ENCODE measurements at regions not wholly inside any gene's neighbourhood (a gene's known extent, or its start where the extent isn't known, plus 50 kb on each side); places are given as distances from the start of the nearest gene placed in this dataset.

GRCh38 chr17:79405823-79406222 is 205.0 kb downstream of the RBFOX3 start:
- no peaks in the 10 kb centered on the region for H4K20me1 ChIP-seq (ENCODE audit: low read depth, low read length)
- no peak overlapping the region for H2AFZ ChIP-seq (ENCODE audit: low read depth, low read length, severe bottlenecking)
- no peaks in the 10 kb centered on the region for H3K79me2 ChIP-seq (ENCODE audit: insufficient read depth, low read length)
- TF ChIP-seq EZH2phosphoT487 (conservative IDR thresholded peaks at IDR 0.05; ENCODE audit: low read length): no peak
- TF ChIP-seq CTCF (IDR thresholded peaks at IDR 0.05; ENCODE audit: insufficient read depth, low read length, poor library complexity, severe bottlenecking): no peak
- no peak overlapping the region for H3K4me2 ChIP-seq (ENCODE audit: low read depth, low read length, poor library complexity, severe bottlenecking)
- no peak overlapping the region for H3K4me3 ChIP-seq (ENCODE audit: insufficient read depth, low read length, poor library complexity, severe bottlenecking)
- H3F3A ChIP-seq (ENCODE audit: insufficient read depth): no peaks in the 10 kb centered on the region
- H3K27ac ChIP-seq (ENCODE audit: low read depth, low read length): no peak overlapping the region
- H3K27me3 ChIP-seq (ENCODE audit: low read length): no peaks in the 10 kb centered on the region
- no peaks in the 10 kb centered on the region for H3K9me3 ChIP-seq (ENCODE audit: insufficient read depth, low read length)
- no peaks in the 10 kb centered on the region for H3K9me2 ChIP-seq (replicated peaks; ENCODE audit: insufficient read depth, low read length)
- H3K36me3 ChIP-seq (ENCODE audit: low read length): no peaks in the 10 kb centered on the region
- H3K9ac ChIP-seq (ENCODE audit: low read length): no peak overlapping the region

GRCh38 chr17:79404136-79404911 is 206.5 kb downstream of the RBFOX3 start:
- H3K9me3 ChIP-seq (ENCODE audit: insufficient read depth, low read length): no peaks in the 10 kb centered on the region
- H3K4me2 ChIP-seq (ENCODE audit: low read depth, low read length, poor library complexity, severe bottlenecking): no peak overlapping the region
- H3K79me2 ChIP-seq (ENCODE audit: insufficient read depth, low read length): no peaks in the 10 kb centered on the region
- no peak overlapping the region for H3K9ac ChIP-seq (ENCODE audit: low read length)
- no peaks in the 10 kb centered on the region for H3F3A ChIP-seq (ENCODE audit: insufficient read depth)
- no peak overlapping the region for H3K4me3 ChIP-seq (ENCODE audit: insufficient read depth, low read length, poor library complexity, severe bottlenecking)
- H3K36me3 ChIP-seq (ENCODE audit: low read length): no peaks in the 10 kb centered on the region
- H3K27ac ChIP-seq (ENCODE audit: low read depth, low read length): no peak overlapping the region
- H3K27me3 ChIP-seq (ENCODE audit: low read length): no peaks in the 10 kb centered on the region
- no peak for TF ChIP-seq EZH2phosphoT487 (conservative IDR thresholded peaks at IDR 0.05; ENCODE audit: low read length)
- H4K20me1 ChIP-seq (ENCODE audit: low read depth, low read length): no peaks in the 10 kb centered on the region
- H2AFZ ChIP-seq (ENCODE audit: low read depth, low read length, severe bottlenecking): no peak overlapping the region
- no peaks in the 10 kb centered on the region for H3K9me2 ChIP-seq (replicated peaks; ENCODE audit: insufficient read depth, low read length)

GRCh38 chr17:79401704-79402674 is 208.9 kb downstream of the RBFOX3 start:
- H3K27ac ChIP-seq (ENCODE audit: low read depth, low read length): no peak overlapping the region
- H3K4me2 ChIP-seq (ENCODE audit: low read depth, low read length, poor library complexity, severe bottlenecking): no peak overlapping the region
- H3K27me3 ChIP-seq (ENCODE audit: low read length): no peaks in the 10 kb centered on the region
- no peaks in the 10 kb centered on the region for H4K20me1 ChIP-seq (ENCODE audit: low read depth, low read length)
- no peak for TF ChIP-seq EZH2phosphoT487 (conservative IDR thresholded peaks at IDR 0.05; ENCODE audit: low read length)
- no peak for TF ChIP-seq CTCF (IDR thresholded peaks at IDR 0.05; ENCODE audit: insufficient read depth, low read length, poor library complexity, severe bottlenecking)
- H3K79me2 ChIP-seq (ENCODE audit: insufficient read depth, low read length): no peaks in the 10 kb centered on the region
- H2AFZ ChIP-seq (ENCODE audit: low read depth, low read length, severe bottlenecking): no peak overlapping the region
- H3K9me3 ChIP-seq (ENCODE audit: insufficient read depth, low read length): no peaks in the 10 kb centered on the region
- no peaks in the 10 kb centered on the region for H3K9me2 ChIP-seq (replicated peaks; ENCODE audit: insufficient read depth, low read length)
- no peak overlapping the region for H3K4me3 ChIP-seq (ENCODE audit: insufficient read depth, low read length, poor library complexity, severe bottlenecking)
- H3K36me3 ChIP-seq (ENCODE audit: low read length): no peaks in the 10 kb centered on the region
- no peak overlapping the region for H3K9ac ChIP-seq (ENCODE audit: low read length)
- H3F3A ChIP-seq (ENCODE audit: insufficient read depth): no peaks in the 10 kb centered on the region

Data from SU-DHL-6 (cell line).